Erythroblast (primary cell): ENCODE measurements at regions not wholly inside any gene's neighbourhood (a gene's known extent, or its start where the extent isn't known, plus 50 kb on each side); places are given as distances from the start of the nearest gene placed in this dataset.

Source experiments
- GATA1 ChIP-seq: IDR thresholded peaks from 2 replicates; pipeline ENCODE4 v1.6.1; 2011; ENCODE audit warnings: low read depth, mild to moderate bottlenecking, control low read depth, low read length, moderate library complexity
- POLR2A ChIP-seq: IDR thresholded peaks from 2 replicates; pipeline ENCODE4 v1.6.1; 2011; ENCODE audit warnings: mild to moderate bottlenecking, low read length

GRCh38 chr1:69315823-69316222 is 251.9 kb upstream of the LRRC7 start:
- TF ChIP-seq POLR2A, result no peak
- no peak for TF ChIP-seq GATA1
